Panc1 (cell line): ENCODE measurements at regions not wholly inside any gene's neighbourhood (a gene's known extent, or its start where the extent isn't known, plus 50 kb on each side); places are given as distances from the start of the nearest gene placed in this dataset.
A peak's percentile ranks its signal among the peaks of the same experiment; 100 is the strongest.

Source experiments
- CTCF ChIP-seq: fragments of 450-650 bp; IDR thresholded peaks from 2 replicates; pipeline ENCODE4 v1.5.1; 2017; ENCODE audit warnings: mild to moderate bottlenecking
- POLR2AphosphoS5 ChIP-seq: IDR thresholded peaks from 2 replicates; pipeline ENCODE4 v1.6.1; 2012; ENCODE audit warnings: mild to moderate bottlenecking, low read depth, low read length, moderate library complexity
- REST ChIP-seq, 2 experiments: IDR thresholded peaks; 2 replicates each; pipeline ENCODE4 v1.6.1; 2011 to 2012; ENCODE audit warnings: low read depth in 2 of 2, control low read depth in 1 of 2, low read length in 1 of 2, mild to moderate bottlenecking in 1 of 2, moderate library complexity in 1 of 2; ENCODE audit not compliant: insufficient read depth in 1 of 2
- SIN3A ChIP-seq: IDR thresholded peaks from 2 replicates; pipeline ENCODE4 v1.6.1; 2012; ENCODE audit warnings: low read depth, mild to moderate bottlenecking, low read length, moderate library complexity, borderline replicate concordance; ENCODE audit not compliant: insufficient read depth

GRCh38 chr10:46228563-46229071, 58.2 kb upstream of the ANTXRL start:
- TF ChIP-seq CTCF (peak; percentile 87), SIN3A (no peak), POLR2AphosphoS5 (no peak), REST (IDR thresholded peaks at IDR 0.05; ENCODE audit: insufficient read depth in 1 of 2, low read depth in 2 of 2, low read length in 1 of 2) (no peak)
